Activated CD4-positive, alpha-beta memory T cell treated with anti-CD3 and anti-CD28 coated beads, Interleukin-2, amount 10 ng/mL, durations not matched to agents 7 days and 5 days (primary cell): ENCODE measurements at regions not wholly inside any gene's neighbourhood (a gene's known extent, or its start where the extent isn't known, plus 50 kb on each side); places are given as distances from the start of the nearest gene placed in this dataset.

Experiments used
- CTCF ChIA-PET: fragments of 350-600 bp; sonication (Branson Sonifier 250); formaldehyde crosslinking; loops from one replicate; lab custom pipeline; 2021; ENCODE audit warnings: antibody characterized with exemption, inconsistent platforms; lab: Charles Lee
- POLR2A ChIA-PET: fragments of 350-600 bp; sonication (Branson Sonifier 250); formaldehyde crosslinking; loops from one replicate; lab custom pipeline; 2021; ENCODE audit warnings: antibody characterized with exemption; lab: Charles Lee
- DNase-seq: peaks from one replicate; pipeline ENCODE4 v3.0.0-alpha.2; 2020
- H3K27ac Mint-ChIP-seq: one replicate; pipeline ENCODE4 v1.8.0; 2021; ENCODE audit warnings: mild to moderate bottlenecking, mixed read lengths
- H3K27me3 Mint-ChIP-seq: one replicate; pipeline ENCODE4 v1.8.0; 2021; ENCODE audit warnings: mixed read lengths
- H3K36me3 Mint-ChIP-seq: one replicate; pipeline ENCODE4 v1.8.0; 2021; ENCODE audit warnings: low read depth, mixed read lengths
- H3K4me1 Mint-ChIP-seq: one replicate; pipeline ENCODE4 v1.8.0; 2021; ENCODE audit warnings: mixed read lengths
- H3K4me3 Mint-ChIP-seq: one replicate; pipeline ENCODE4 v1.8.0; 2021; ENCODE audit warnings: mild to moderate bottlenecking, mixed read lengths
- H3K9me3 Mint-ChIP-seq: one replicate; pipeline ENCODE4 v1.8.0; 2021; ENCODE audit warnings: mixed read lengths

DNA sequence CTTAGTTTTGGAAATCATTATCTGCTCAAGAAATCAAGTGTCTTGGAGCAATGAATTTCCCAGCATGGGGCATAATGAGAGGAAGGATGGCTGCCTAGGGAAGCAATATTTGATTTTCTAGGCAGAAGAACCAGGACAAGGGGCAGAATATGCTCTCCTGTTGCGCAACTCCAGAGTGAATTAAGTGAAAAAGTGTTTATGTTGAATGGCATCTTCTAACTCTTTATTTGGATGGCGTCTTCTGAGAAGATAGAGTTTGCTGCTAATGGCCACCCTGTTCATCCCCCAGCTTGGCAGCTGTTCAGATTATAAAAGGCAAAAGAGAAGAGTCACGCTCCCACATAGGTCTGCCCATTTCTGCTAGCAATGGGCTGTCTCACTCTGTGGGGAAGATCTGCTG is 1278.1 kb downstream of the AACS start:
- Mint-ChIP-seq H3K27ac (no peak overlapping the region), H3K9me3 (peaks cover 2% of the 10 kb centered on the region), H3K4me3 (no peak overlapping the region), H3K27me3 (no peaks in the 10 kb centered on the region), H3K4me1 (no peaks in the 10 kb centered on the region), H3K36me3 (no peaks in the 10 kb centered on the region)
- ChIA-PET CTCF (no interaction called here), POLR2A (no interaction called here)
- DNase-seq, result no peak

DNA sequence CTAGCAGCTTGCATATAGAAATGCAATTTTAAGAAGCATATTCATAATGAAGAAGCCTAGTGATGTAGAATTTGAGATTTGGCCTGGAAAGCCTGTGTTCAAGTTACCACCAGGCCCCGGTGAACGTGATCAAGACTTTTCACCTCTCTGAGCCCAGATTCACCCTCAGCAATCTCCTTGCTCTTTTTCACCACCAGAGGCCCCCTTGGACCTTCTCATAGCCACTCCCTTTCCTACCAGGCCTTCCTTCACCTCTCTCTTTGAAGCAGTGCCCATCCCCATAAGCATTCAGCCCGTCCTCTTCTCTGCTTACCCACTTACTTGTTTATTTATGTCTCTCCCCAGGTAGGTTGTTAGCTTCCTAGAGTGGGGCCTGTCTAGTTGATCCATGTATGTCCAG is 1280.9 kb downstream of the AACS start:
- DNase-seq, result no peak
- ChIA-PET POLR2A (no interaction called here), CTCF (no interaction called here)
- Mint-ChIP-seq H3K27ac (no peak overlapping the region), H3K36me3 (no peaks in the 10 kb centered on the region), H3K9me3 (peaks cover 2% of the 10 kb centered on the region), H3K27me3 (no peaks in the 10 kb centered on the region), H3K4me3 (no peak overlapping the region), H3K4me1 (no peaks in the 10 kb centered on the region)

DNA sequence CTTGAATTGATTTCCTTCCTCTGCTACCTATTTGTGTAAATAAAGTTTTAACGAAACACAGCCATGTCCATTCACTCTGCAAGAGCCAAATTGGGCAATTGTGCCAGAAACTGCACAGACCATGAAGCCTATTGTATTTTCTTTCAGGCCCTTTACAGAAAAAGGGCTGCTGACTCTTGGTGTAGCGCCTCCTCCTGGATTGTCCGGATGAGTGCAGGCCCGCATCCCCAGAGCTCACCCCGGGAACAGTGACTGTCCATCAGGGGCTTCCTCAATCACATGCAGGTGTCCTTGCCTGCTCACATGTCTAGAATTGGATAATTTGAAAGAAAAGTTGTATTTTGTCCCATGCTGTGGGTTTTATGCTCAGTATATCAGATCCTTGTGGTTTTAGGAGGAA is 1282.2 kb downstream of the AACS start:
- ChIA-PET POLR2A (no interaction called here), CTCF (interaction anchor here (1.0 kb wide), 1 partner anchor 279 kb away, joined by 3 read pairs; no protein-coding TSS in a partner anchor)
- no peaks in the 10 kb centered on the region for H3K4me1 Mint-ChIP-seq
- no peak overlapping the region for H3K4me3 Mint-ChIP-seq
- no peak for DNase-seq
- H3K9me3 Mint-ChIP-seq, result peaks cover 2% of the 10 kb centered on the region
- H3K27me3 Mint-ChIP-seq, result no peaks in the 10 kb centered on the region
- H3K27ac Mint-ChIP-seq, result no peak overlapping the region
- H3K36me3 Mint-ChIP-seq, result no peaks in the 10 kb centered on the region

DNA sequence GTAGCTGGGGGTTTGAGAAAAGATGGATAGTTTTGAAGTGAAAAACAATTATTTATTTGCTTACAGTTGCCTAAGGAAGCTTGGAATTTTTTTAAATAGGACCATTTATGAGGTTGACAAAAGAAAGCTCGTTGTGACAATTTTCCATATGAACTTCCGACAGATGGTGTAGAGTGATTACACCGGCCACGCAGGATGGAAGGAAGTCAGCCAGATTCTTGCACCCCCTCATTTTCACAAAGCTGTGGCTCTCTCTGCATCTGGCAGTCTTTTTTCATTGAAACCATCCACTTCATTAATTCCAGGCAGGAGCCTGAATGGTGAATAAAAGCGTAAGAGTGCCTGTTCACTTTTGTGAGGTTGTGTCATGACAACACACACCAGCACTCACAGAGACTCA is 1284.1 kb downstream of the AACS start:
- H3K27me3 Mint-ChIP-seq, result no peaks in the 10 kb centered on the region
- H3K27ac Mint-ChIP-seq, result no peak overlapping the region
- ChIA-PET CTCF (no interaction called here), POLR2A (no interaction called here)
- H3K36me3 Mint-ChIP-seq, result no peaks in the 10 kb centered on the region
- no peaks in the 10 kb centered on the region for H3K4me1 Mint-ChIP-seq
- no peak overlapping the region for H3K4me3 Mint-ChIP-seq
- no peak for DNase-seq
- peaks cover 2% of the 10 kb centered on the region for H3K9me3 Mint-ChIP-seq

DNA sequence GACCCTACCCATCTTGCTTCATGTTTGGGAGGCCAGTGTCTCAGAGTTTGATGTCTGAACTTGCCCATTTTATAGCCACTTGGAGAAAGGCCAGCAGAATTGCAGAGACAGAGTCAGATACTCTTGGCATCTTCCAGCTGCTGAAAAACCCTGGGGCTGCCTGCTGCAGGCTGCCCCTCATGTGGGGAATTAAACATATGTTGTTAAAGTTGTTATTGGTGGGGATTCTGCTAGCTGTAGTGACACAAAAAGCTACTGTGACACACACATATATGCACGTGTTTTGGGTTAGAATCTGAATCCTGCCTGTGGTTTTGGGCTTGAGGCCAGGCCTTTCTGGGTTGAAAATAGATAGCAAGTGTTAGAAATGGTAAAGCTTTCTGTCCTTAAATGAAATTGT is 1288.4 kb downstream of the AACS start:
- no peak overlapping the region for H3K27ac Mint-ChIP-seq
- no peaks in the 10 kb centered on the region for H3K36me3 Mint-ChIP-seq
- peaks cover 5% of the 10 kb centered on the region for H3K9me3 Mint-ChIP-seq
- H3K27me3 Mint-ChIP-seq, result no peaks in the 10 kb centered on the region
- CTCF ChIA-PET, result no interaction called here
- DNase-seq, result no peak
- POLR2A ChIA-PET, result no interaction called here
- H3K4me1 Mint-ChIP-seq, result no peaks in the 10 kb centered on the region
- no peak overlapping the region for H3K4me3 Mint-ChIP-seq

DNA sequence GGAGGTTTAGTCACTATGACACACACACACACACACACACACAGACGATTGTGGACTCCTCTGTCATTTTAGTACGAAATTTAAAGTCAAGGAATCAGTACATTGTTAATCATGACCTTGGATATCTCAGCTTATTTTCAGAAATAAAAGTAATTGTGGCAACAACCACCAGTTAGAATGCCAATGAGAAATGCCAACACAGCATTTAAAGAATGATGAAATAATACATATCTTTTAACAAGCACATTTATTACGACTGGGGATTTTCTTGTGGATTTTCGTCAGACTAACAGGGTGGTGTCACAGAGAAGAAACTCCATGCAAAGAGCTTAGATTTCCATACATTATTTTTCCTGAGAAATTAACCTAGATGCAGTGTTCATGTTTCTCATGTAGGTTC is 1289.4 kb downstream of the AACS start:
- Mint-ChIP-seq H3K9me3 (peaks cover 7% of the 10 kb centered on the region), H3K27me3 (no peaks in the 10 kb centered on the region), H3K4me1 (no peaks in the 10 kb centered on the region), H3K36me3 (no peaks in the 10 kb centered on the region), H3K27ac (no peak overlapping the region), H3K4me3 (no peak overlapping the region)
- no peak for DNase-seq
- ChIA-PET CTCF (no interaction called here), POLR2A (no interaction called here)

DNA sequence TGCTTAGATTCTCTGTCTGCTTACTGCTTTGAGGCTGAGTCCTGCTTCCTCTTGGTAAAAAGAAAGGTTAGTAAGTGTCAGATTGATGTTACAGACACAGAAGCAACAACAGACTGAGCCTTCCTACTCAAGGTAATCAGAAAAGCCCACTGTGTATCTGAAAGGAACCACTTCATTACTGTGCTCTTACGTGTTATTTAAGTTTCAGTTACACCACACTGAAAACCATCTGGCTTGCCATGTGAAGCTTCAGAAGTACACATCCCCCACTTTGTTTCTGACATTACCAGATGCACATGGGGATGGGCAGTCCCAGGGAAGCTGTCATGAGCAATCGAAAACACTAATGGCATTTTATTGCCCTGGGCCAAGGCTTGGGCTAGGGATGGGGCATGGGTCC is 1290.1 kb downstream of the AACS start:
- H3K36me3 Mint-ChIP-seq, result no peaks in the 10 kb centered on the region
- no peaks in the 10 kb centered on the region for H3K4me1 Mint-ChIP-seq
- no peak overlapping the region for H3K4me3 Mint-ChIP-seq
- CTCF ChIA-PET, result no interaction called here
- DNase-seq, result no peak
- POLR2A ChIA-PET, result no interaction called here
- H3K27ac Mint-ChIP-seq, result no peak overlapping the region
- H3K9me3 Mint-ChIP-seq, result peaks cover 7% of the 10 kb centered on the region
- no peaks in the 10 kb centered on the region for H3K27me3 Mint-ChIP-seq

DNA sequence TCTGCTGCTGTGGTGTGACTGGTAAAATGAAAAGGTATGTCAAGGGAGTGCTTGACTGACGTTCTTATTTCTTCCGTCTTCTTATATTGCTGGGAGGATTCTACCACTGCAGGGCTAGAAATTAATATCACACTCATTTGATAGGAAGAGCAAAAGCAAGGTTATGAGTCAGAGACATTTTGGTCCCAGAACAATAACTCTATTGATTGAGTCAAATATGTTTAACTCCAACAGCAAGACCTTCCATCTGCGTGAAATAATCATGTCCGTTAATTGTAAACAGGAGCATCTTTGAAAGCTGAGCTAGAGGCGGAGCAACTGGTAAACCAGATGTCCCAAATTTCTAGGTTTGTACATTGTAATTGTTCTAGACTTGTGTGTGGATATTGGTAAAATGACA is 1293.6 kb downstream of the AACS start:
- H3K4me1 Mint-ChIP-seq, result no peaks in the 10 kb centered on the region
- H3K27ac Mint-ChIP-seq, result no peak overlapping the region
- ChIA-PET POLR2A (no interaction called here), CTCF (no interaction called here)
- H3K36me3 Mint-ChIP-seq, result no peaks in the 10 kb centered on the region
- no peak overlapping the region for H3K4me3 Mint-ChIP-seq
- peaks cover 11% of the 10 kb centered on the region for H3K9me3 Mint-ChIP-seq
- H3K27me3 Mint-ChIP-seq, result no peaks in the 10 kb centered on the region
- DNase-seq, result no peak

DNA sequence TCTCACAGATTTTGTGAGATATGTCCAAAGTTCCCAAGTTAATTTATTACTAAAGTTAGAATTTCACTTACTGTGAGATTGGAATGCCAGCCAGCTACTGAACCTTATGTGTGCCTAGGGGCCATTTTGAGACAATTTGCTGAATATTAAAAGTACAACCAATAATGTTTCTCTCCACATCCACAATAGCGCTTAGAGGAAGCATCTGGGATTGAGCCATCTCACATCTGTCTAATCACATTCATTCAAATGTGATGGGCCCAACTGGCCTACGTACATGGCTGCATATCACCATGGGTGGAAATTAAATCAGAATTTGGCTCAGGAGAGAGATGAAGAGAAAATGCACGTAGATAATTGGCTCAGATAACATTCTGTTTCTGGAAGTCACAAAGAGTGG is 1294.0 kb downstream of the AACS start:
- CTCF ChIA-PET, result no interaction called here

DNA sequence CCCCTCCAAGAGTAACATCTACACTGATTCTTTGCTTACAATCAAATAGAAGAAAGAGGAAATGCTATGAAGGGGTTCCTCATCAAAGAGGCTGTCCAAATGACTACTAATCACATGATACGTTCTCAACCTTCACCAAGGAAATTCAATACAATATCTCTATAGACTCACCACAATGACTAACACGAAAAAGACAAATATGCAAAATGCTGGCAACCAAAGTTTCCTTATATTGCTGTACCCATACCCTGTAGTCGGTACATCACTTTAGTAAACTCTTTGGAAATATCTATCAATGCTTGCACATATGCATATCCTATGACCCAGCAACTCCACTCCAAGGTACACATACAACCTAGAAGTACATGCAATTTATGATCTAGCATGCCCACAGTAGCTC is 1296.6 kb downstream of the AACS start:
- Mint-ChIP-seq H3K27me3 (no peaks in the 10 kb centered on the region), H3K9me3 (peaks cover 6% of the 10 kb centered on the region), H3K4me1 (no peaks in the 10 kb centered on the region), H3K4me3 (no peak overlapping the region), H3K36me3 (no peaks in the 10 kb centered on the region), H3K27ac (no peak overlapping the region)
- DNase-seq, result no peak
- ChIA-PET POLR2A (no interaction called here), CTCF (no interaction called here)

More for the DNA sequence above, 1294.0 kb downstream of the AACS start:
- H3K27me3 Mint-ChIP-seq, result no peaks in the 10 kb centered on the region
- H3K36me3 Mint-ChIP-seq, result no peaks in the 10 kb centered on the region
- H3K4me3 Mint-ChIP-seq, result no peak overlapping the region
- no peak for DNase-seq
- no peak overlapping the region for H3K27ac Mint-ChIP-seq
- H3K9me3 Mint-ChIP-seq, result peaks cover 11% of the 10 kb centered on the region
- POLR2A ChIA-PET, result no interaction called here
- H3K4me1 Mint-ChIP-seq, result no peaks in the 10 kb centered on the region

DNA sequence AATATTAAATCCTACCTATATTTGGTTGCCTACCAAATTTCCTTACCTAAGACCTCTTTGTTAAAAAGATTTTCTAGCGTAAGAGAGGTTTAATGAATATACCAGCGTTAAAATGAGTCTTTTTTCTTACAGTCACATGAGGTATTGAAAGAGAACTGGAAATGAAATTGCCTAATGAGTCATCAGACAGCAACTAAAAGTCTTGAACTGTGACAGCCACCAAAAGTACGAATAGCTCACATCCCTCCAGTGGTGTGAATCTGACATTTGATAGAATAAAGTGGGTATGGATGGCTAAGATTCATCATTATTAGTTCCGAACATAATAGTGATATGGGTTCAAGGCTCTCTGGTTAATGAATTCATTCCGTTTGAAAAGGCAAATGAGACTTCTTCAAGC is 1297.3 kb downstream of the AACS start:
- H3K4me1 Mint-ChIP-seq, result no peaks in the 10 kb centered on the region
- H3K27me3 Mint-ChIP-seq, result no peaks in the 10 kb centered on the region
- peaks cover 6% of the 10 kb centered on the region for H3K9me3 Mint-ChIP-seq
- DNase-seq, result no peak
- ChIA-PET POLR2A (no interaction called here), CTCF (no interaction called here)
- no peaks in the 10 kb centered on the region for H3K36me3 Mint-ChIP-seq
- H3K4me3 Mint-ChIP-seq, result no peak overlapping the region
- no peak overlapping the region for H3K27ac Mint-ChIP-seq

DNA sequence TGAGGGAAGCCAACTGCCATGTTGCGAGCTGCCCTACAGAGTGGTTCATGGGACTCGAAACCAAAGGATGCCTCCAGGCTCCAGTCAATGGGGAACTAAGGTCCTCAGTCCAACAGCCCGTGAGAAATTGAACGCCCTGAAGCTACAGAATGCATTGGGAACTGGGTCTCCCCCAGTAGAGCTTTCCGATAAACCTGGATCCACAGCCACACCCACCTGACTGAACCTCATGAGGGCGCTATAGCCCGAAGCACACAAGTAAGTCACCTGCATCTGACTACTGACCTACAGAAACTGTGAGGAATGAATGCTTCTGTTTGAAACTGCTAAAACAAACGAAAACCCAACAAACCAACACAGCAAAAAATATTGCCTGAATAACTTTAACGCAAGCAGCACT is 1297.7 kb downstream of the AACS start:
- H3K27me3 Mint-ChIP-seq, result no peaks in the 10 kb centered on the region
- no peak overlapping the region for H3K4me3 Mint-ChIP-seq
- no peaks in the 10 kb centered on the region for H3K4me1 Mint-ChIP-seq
- POLR2A ChIA-PET, result no interaction called here
- H3K9me3 Mint-ChIP-seq, result peaks cover 6% of the 10 kb centered on the region
- CTCF ChIA-PET, result no interaction called here
- no peak overlapping the region for H3K27ac Mint-ChIP-seq
- no peaks in the 10 kb centered on the region for H3K36me3 Mint-ChIP-seq
- DNase-seq, result no peak

DNA sequence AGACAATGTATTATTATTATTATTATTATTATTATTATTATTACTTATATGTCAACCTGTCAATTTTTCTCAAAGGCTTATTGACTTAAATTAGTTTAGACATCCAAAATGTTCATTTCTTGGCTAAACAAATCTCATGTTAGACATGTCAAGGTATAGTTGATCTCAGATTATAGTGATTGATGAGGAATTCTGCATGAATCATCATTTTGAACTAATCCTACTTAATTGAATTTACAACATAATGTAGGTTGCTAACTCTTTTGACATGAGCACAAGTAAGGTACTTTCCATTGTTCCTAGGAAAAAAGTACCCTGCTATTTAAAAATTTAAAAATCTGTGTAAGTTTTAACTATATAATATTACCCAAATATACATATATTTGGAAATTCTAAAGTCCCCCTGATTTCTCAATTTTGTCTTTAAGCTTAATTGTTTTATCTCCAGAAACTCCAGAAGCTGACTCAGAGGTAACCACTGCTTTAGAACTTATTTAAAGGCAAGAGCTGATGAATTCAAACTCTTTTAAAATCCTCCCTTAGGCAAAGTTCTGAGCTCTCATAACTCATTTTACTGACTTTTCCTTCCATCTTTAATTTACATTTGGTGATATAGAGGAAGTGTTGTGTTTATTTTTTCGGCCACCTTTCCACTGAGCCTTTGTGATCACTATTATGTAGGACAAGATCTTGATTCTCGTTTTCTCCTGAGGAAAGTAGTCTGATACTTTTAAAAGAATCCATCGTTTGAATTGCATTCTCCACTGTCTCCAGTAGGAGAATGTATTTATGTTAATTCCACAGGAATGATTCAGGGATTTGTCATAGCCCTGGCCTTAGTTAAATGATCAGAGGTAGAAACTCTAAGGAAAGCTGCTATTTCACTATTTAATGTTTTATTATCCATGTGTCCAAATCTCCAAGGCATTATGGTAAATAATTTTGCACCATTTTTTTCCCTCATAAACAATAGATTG is 1304.5 kb downstream of the AACS start:
- no peaks in the 10 kb centered on the region for H3K4me1 Mint-ChIP-seq
- peaks cover 1% of the 10 kb centered on the region for H3K27me3 Mint-ChIP-seq
- no peak for DNase-seq
- no peak overlapping the region for H3K27ac Mint-ChIP-seq
- ChIA-PET CTCF (no interaction called here), POLR2A (no interaction called here)
- no peaks in the 10 kb centered on the region for H3K36me3 Mint-ChIP-seq
- H3K9me3 Mint-ChIP-seq, result no peaks in the 10 kb centered on the region
- H3K4me3 Mint-ChIP-seq, result no peak overlapping the region

DNA sequence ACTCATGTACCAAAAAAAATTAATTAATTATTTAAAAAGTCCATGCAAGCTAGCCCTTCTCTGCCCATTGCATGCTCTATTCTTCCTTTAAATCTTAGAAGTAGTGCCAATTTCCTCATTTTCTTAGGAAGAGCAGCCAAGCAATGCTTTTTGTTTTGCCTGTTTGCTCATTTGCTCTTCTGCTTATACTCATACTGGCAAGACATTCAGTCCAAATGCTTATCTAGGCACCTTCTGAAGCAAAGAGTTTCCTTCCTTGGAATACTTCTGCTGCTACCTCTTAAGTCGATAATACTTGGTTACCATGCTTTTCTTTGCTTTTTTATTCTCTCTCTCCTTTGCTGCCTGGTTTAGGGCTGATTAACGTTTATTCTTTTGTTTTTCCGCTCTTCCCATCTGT is 1318.3 kb downstream of the AACS start:
- Mint-ChIP-seq H3K36me3 (no peaks in the 10 kb centered on the region), H3K4me3 (no peak overlapping the region), H3K4me1 (no peaks in the 10 kb centered on the region), H3K9me3 (no peaks in the 10 kb centered on the region), H3K27me3 (no peaks in the 10 kb centered on the region), H3K27ac (no peak overlapping the region)
- DNase-seq, result no peak
- CTCF ChIA-PET, result no interaction called here
- POLR2A ChIA-PET, result no interaction called here
